Effector memory CD8-positive, alpha-beta T cell (primary cell): ENCODE measurements at regions not wholly inside any gene's neighbourhood (a gene's known extent, or its start where the extent isn't known, plus 50 kb on each side); places are given as distances from the start of the nearest gene placed in this dataset.
"Not testable (repeated sequence)": the region's sequence is repeated elsewhere in the genome, so short reads cannot be mapped to it uniquely, and the experiment has no call there.

Experiments
- ATAC-seq: fragments of 150-1000 bp; cut with Tn5 transposase; replicated peaks from 2 replicates; pipeline ENCODE4 v1.10.0; 2021; ENCODE audit warnings: mild to moderate bottlenecking, moderate library complexity
- DNase-seq, 3 experiments: peaks; one replicate each; pipeline ENCODE4 v3.0.0; 2021
- H3K27ac Mint-ChIP-seq, 2 donors: one replicate each; pipeline ENCODE4 v1.8.0; 2022; ENCODE audit warnings: mild to moderate bottlenecking in 2 of 2, mixed read lengths in 2 of 2, moderate library complexity in 2 of 2
- H3K27me3 Mint-ChIP-seq, 2 donors: one replicate each; pipeline ENCODE4 v1.8.0; 2022; ENCODE audit warnings: mixed read lengths in 2 of 2
- H3K36me3 Mint-ChIP-seq: one replicate; pipeline ENCODE4 v1.8.0; 2022; ENCODE audit warnings: mild to moderate bottlenecking, moderate library complexity, mixed read lengths; ENCODE audit not compliant: insufficient read depth
- H3K4me1 Mint-ChIP-seq, 2 donors: one replicate each; pipeline ENCODE4 v1.8.0; 2022; ENCODE audit warnings: low read depth in 2 of 2, mixed read lengths in 2 of 2
- H3K4me3 Mint-ChIP-seq, 2 donors: one replicate each; pipeline ENCODE4 v1.8.0; 2022; ENCODE audit warnings: mild to moderate bottlenecking in 2 of 2, mixed read lengths in 2 of 2, moderate library complexity in 2 of 2
- H3K9me3 Mint-ChIP-seq, 2 donors: one replicate each; pipeline ENCODE4 v1.8.0; 2022; ENCODE audit warnings: mixed read lengths in 2 of 2

- Mint-ChIP-seq H3K4me1 (no peaks in the 10 kb centered on the region), H3K9me3 (no peaks in the 10 kb centered on the region), H3K36me3 (no peaks in the 10 kb centered on the region), H3K27ac (no peak overlapping the region), H3K27me3 (peaks cover 0 to 6% of the 10 kb centered on the region in 2 donors), H3K4me3 (no peak overlapping the region)
- ATAC-seq (no peak), DNase-seq (no peak)
These were observed 422.7 kb upstream of the ALCAM start for GRCh38 chr3:104943974-104944373.

GRCh38 chr3:104947943-104948342 lies 418.8 kb upstream of the ALCAM start:
- H3K4me1 Mint-ChIP-seq, result no peaks in the 10 kb centered on the region
- no peaks in the 10 kb centered on the region for H3K36me3 Mint-ChIP-seq
- no peak overlapping the region for H3K4me3 Mint-ChIP-seq
- H3K27me3 Mint-ChIP-seq, result peaks cover 0 to 6% of the 10 kb centered on the region in 2 donors
- DNase-seq (no peak), ATAC-seq (no peak)
- no peak overlapping the region for H3K27ac Mint-ChIP-seq
- no peaks in the 10 kb centered on the region for H3K9me3 Mint-ChIP-seq

DNA sequence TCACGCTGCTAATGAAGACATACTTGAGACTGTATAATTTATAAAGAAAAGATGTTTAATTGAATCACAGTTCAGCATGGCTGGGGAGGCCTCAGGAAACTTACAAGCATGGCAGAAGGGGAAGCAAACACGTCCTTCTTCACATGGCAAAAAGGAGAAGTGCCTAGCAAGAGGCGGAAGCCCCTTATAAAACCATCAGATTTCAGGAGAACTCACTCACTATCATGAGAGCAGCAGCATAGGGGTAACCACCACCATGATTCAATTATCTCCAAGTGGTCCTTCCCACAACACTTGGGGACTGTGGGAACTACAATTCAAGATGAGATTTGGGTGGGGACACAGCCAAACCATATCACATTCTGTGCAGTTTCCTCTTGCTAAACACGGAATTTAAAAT lies 416.9 kb upstream of the ALCAM start:
- H3K36me3 Mint-ChIP-seq, ATAC-seq, DNase-seq, H3K9me3 Mint-ChIP-seq, H3K4me1 Mint-ChIP-seq, H3K27me3 Mint-ChIP-seq, H3K4me3 Mint-ChIP-seq, H3K27ac Mint-ChIP-seq: not testable (repeated sequence)

GRCh38 chr3:104951426-104951825 lies 415.3 kb upstream of the ALCAM start:
- H3K27ac Mint-ChIP-seq, result no peak overlapping the region
- no peaks in the 10 kb centered on the region for H3K27me3 Mint-ChIP-seq
- no peaks in the 10 kb centered on the region for H3K36me3 Mint-ChIP-seq
- no peak overlapping the region for H3K4me3 Mint-ChIP-seq
- H3K9me3 Mint-ChIP-seq, result peaks cover 0 to 1% of the 10 kb centered on the region in 2 donors
- no peaks in the 10 kb centered on the region for H3K4me1 Mint-ChIP-seq
- no peak for DNase-seq
- ATAC-seq, result no peak

DNA sequence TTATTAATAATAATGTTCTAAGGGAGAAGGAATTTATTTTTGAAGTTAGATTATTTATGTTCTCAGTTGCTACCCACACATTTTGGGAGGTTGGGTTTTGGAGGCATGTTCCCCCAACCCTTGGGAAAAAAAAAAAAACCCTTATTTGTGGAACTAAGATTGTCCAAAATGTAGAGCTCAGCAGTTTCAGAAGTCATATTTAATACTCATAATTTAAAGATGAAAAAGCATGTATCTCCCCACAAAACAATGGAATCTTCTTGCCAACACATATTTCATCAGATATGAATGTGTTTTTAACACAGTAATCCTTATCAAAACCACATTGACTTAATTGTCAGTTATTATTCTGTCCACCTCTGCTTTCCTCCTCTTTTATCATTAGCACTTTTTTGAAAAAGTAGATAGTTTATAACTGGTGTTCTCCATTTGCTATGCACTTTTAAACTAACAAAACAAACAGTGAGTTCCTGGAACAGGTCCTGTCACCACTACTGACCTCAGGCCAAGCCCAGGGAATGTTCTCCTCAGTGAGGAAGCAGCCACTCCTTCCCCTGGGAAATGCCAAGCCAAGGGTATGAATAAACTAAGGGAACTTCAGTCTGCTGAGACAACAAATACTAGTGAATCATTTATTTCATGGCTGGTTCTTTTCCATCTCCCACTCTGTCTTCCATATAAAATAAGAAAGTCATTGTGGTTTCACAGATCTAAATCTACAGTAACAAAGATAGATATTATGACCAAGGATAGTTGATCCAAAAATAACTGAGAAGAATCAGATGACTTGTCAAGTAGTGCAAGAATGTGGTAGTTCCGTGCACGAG lies 414.4 kb upstream of the ALCAM start:
- DNase-seq (no peak), ATAC-seq (no peak)
- H3K27ac Mint-ChIP-seq, result no peak overlapping the region
- H3K4me1 Mint-ChIP-seq, result no peaks in the 10 kb centered on the region
- H3K36me3 Mint-ChIP-seq, result no peaks in the 10 kb centered on the region
- peaks cover 0 to 1% of the 10 kb centered on the region in 2 donors for H3K9me3 Mint-ChIP-seq
- H3K27me3 Mint-ChIP-seq, result no peaks in the 10 kb centered on the region
- no peak overlapping the region for H3K4me3 Mint-ChIP-seq

DNA sequence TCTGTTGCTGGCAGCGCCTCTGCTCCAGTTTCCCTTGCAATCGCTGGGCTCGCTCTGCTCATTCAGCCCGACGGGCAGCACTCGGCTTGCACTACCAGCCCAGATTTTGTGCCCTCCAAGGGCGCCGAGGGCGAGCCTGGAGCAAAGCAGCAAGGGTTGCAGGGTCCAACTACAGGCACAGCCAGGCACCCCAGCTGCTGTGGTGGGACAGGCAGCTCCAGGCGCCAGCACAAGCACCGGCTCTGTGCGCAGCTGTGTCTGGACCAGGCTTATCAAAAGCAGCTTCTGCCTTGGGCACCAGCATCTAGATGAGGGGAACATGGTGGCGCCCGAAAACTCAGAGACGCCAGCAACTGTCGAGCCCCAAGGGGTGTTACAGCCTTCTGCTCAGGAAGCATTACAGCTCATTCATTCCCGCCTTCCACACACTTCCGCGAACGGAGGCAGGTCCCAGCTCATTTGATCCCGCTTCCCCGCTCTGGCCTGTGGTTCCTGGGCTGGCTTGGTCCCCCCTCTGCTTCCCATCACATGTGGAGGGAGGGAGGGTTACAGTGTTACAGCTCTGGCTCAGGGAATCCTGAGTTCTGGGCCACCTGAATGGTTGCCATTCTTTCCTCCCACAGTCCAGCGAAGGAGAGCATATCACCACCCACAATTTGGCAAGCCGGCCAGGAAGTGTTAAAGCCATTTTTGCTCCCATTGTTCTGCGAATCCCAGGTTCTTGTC lies 409.9 kb upstream of the ALCAM start:
- ATAC-seq (no peak), DNase-seq (no peak)
- Mint-ChIP-seq H3K27ac (no peak overlapping the region), H3K4me1 (no peaks in the 10 kb centered on the region), H3K36me3 (no peaks in the 10 kb centered on the region), H3K4me3 (no peak overlapping the region), H3K9me3 (peaks cover 0 to 1% of the 10 kb centered on the region in 2 donors), H3K27me3 (no peaks in the 10 kb centered on the region)

DNA sequence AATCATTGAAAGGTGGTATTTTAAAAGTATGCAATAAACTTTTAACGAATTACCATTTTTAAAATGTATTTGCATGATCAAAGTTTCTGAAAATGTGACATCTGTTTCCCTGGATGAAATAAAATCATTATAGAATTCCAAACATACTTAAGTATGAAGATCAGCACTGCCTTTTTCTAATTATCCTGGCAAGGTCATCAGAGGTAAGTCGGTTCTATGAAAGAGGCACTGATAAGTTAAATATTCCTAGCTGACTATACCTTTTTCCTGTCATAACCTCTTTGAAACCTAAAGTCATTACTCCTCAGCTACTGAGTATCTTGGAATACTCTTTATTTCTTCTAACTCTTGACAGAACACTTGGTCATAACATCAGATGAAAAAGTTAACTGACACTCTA lies 406.1 kb upstream of the ALCAM start:
- no peak for DNase-seq
- Mint-ChIP-seq H3K4me1 (no peaks in the 10 kb centered on the region), H3K9me3 (peaks cover 0 to 1% of the 10 kb centered on the region in 2 donors), H3K27ac (no peak overlapping the region), H3K4me3 (no peak overlapping the region), H3K36me3 (no peaks in the 10 kb centered on the region), H3K27me3 (no peaks in the 10 kb centered on the region)
- ATAC-seq, result no peak

GRCh38 chr3:104961851-104962250 lies 404.9 kb upstream of the ALCAM start:
- Mint-ChIP-seq H3K27me3 (no peaks in the 10 kb centered on the region), H3K4me1 (no peaks in the 10 kb centered on the region), H3K9me3 (no peaks in the 10 kb centered on the region), H3K36me3 (no peaks in the 10 kb centered on the region), H3K4me3 (no peak overlapping the region), H3K27ac (no peak overlapping the region)
- ATAC-seq, result no peak
- no peak for DNase-seq

DNA sequence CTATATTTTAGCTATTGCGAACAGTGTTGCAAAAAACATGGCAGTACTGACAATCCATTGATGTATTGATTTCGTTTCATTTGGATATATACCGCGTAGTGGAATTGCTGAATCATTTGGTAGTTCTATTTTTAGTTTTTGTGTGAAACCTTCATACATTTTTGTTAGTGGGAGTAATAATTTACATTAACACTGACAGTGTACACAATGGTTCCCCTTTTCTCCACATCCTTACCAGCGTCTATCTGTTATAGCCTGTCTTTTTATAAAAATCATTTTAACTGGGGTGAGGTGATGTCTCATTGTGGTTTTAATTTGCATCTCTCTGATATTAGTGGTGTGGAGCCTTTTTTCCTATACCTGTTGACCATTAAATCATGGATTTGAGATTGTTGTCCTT lies 392.4 kb upstream of the ALCAM start:
- Mint-ChIP-seq H3K9me3 (no peaks in the 10 kb centered on the region), H3K4me1 (no peaks in the 10 kb centered on the region), H3K4me3 (no peak overlapping the region), H3K27ac (no peak overlapping the region), H3K27me3 (peaks cover 0 to 20% of the 10 kb centered on the region in 2 donors), H3K36me3 (no peaks in the 10 kb centered on the region)
- DNase-seq (no peak), ATAC-seq (no peak)

GRCh38 chr3:104977719-104978118 lies 389.0 kb upstream of the ALCAM start:
- Mint-ChIP-seq H3K4me1 (no peaks in the 10 kb centered on the region), H3K36me3 (no peaks in the 10 kb centered on the region), H3K27ac (no peak overlapping the region), H3K9me3 (no peaks in the 10 kb centered on the region), H3K27me3 (peaks cover 0 to 17% of the 10 kb centered on the region in 2 donors), H3K4me3 (no peak overlapping the region)
- DNase-seq (no peak), ATAC-seq (no peak)

GRCh38 chr3:104982130-104982529 lies 384.6 kb upstream of the ALCAM start:
- Mint-ChIP-seq H3K4me3 (no peak overlapping the region), H3K9me3 (no peaks in the 10 kb centered on the region), H3K36me3 (peaks cover 2% of the 10 kb centered on the region), H3K4me1 (no peaks in the 10 kb centered on the region), H3K27me3 (peaks cover 0 to 4% of the 10 kb centered on the region in 2 donors), H3K27ac (no peak overlapping the region)
- ATAC-seq (no peak), DNase-seq (no peak)

DNA sequence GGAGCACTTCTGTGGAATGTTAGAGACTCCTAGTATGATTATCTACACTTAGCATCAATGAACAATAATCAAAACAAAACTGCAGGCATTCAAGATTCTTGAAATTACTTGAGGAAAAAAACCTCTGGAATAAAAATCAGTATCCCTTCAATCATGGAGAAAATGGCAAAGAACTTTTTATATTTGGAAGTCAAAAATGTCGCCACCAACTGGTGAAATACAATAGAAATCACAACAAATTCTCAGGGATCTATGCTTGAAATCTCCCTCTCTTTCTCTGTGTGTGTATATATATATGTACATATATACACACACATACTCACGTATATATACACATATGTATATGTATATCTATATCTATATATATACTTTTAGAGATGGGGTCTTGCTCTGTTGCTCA lies 378.9 kb upstream of the ALCAM start:
- Mint-ChIP-seq H3K9me3 (no peaks in the 10 kb centered on the region), H3K27me3 (no peaks in the 10 kb centered on the region), H3K27ac (no peak overlapping the region), H3K4me3 (no peak overlapping the region), H3K4me1 (no peaks in the 10 kb centered on the region), H3K36me3 (peaks cover 2% of the 10 kb centered on the region)
- ATAC-seq, result no peak
- DNase-seq, result no peak

GRCh38 chr3:104988496-104988895 lies 378.2 kb upstream of the ALCAM start:
- Mint-ChIP-seq H3K27me3 (no peaks in the 10 kb centered on the region), H3K36me3 (peaks cover 2% of the 10 kb centered on the region), H3K4me1 (no peaks in the 10 kb centered on the region), H3K27ac (no peak overlapping the region), H3K9me3 (no peaks in the 10 kb centered on the region), H3K4me3 (no peak overlapping the region)
- DNase-seq (no peak), ATAC-seq (no peak)

- H3K4me1 Mint-ChIP-seq, result no peaks in the 10 kb centered on the region
- H3K27ac Mint-ChIP-seq, result no peak overlapping the region
These were observed 376.8 kb upstream of the ALCAM start for GRCh38 chr3:104989878-104990277.

More at GRCh38 chr3:104989878-104990277, 376.8 kb upstream of the ALCAM start:
- H3K4me3 Mint-ChIP-seq, result no peak overlapping the region
- H3K36me3 Mint-ChIP-seq, result no peaks in the 10 kb centered on the region
- DNase-seq (no peak), ATAC-seq (no peak)
- H3K27me3 Mint-ChIP-seq, result no peaks in the 10 kb centered on the region
- no peaks in the 10 kb centered on the region for H3K9me3 Mint-ChIP-seq
